Right cardiac atrium (tissue), 5 donors: ENCODE measurements at regions not wholly inside any gene's neighbourhood (a gene's known extent, or its start where the extent isn't known, plus 50 kb on each side); places are given as distances from the start of the nearest gene placed in this dataset.
A peak's percentile ranks its signal among the peaks of the same experiment; 100 is the strongest.

Source experiments
- ATAC-seq, 2 donors: fragments of 200-7000 bp; cut with Tn5 transposase; one replicate each; pipeline versions ENCODE4 v1.8.0 to v1.9.1; 2020; ENCODE audit warnings: moderate library complexity in 2 of 2, mild to moderate bottlenecking in 1 of 2
- DNase-seq, 3 donors: peaks; one replicate each; pipeline ENCODE4 v3.0.0-alpha.2; 2020
- H3K27ac ChIP-seq: one replicate; pipeline ENCODE4 v1.5.1; 2013; ENCODE audit warnings: mild to moderate bottlenecking, low read length, control low read depth, moderate library complexity
- H3K27me3 ChIP-seq: one replicate; pipeline ENCODE4 v1.6.1; 2013; ENCODE audit not compliant: control insufficient read depth, insufficient read depth
- H3K4me1 ChIP-seq: one replicate; pipeline ENCODE4 v1.6.1; 2013; ENCODE audit warnings: low read length; ENCODE audit not compliant: control insufficient read depth, insufficient read depth
- H3K4me3 ChIP-seq: one replicate; pipeline ENCODE4 v1.5.1; 2013; ENCODE audit warnings: low read length, control low read depth
- H3K9me3 ChIP-seq: one replicate; pipeline ENCODE4 v1.6.1; 2013; ENCODE audit warnings: low read length; ENCODE audit not compliant: control insufficient read depth
- WGBS: extraction: QIAGEN DNeasy Blood & Tissue Kit; methylation state at CpG from one replicate; pipeline ENCODE4 v1.1.7; 2013; 5-methylcytosine and 5-hydroxymethylcytosine counted together
- intact Hi-C, 4 donors: fragments of 100-400 bp; cut with DNase I; formaldehyde crosslinking; loops; one replicate each; pipeline versions ENCODE4 v1.11.0 to v1.14.0; 2022 to 2023
- donor health status: healthy with polysubstance abuse.
- donor health status: DM: no; HTN: yes; CAD: no.
- donor health status: DM: no; HTN: no; CAD: no.
- donor health status: DM: no; HTN: yes; CAD: no; lungs with severe emphysema.
- donor health status: DM: yes; HTN: yes; CAD: no.

DNA sequence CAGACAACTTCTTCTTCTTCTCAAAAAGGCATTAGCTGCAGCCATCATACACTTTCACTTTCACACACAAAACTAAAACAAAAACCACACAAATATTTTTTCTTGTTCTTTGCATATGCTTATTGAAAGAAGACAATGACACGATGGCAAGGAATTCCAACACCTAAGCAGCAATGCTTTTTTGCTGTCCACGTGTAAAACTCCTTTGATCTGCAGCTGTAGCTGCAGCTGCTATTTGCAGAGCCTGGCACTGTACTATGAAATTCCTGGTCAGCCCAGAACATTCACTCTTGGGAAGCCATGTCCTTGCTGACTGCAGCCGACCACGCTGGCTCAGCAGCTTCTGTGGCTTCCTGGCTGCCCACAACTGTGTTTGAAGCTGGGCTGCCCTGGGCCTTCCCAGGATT, 316.2 kb downstream of the CDH2 start:
- Histone ChIP-seq H3K4me3 (no peak overlapping the region), H3K9me3 (no peaks in the 10 kb centered on the region), H3K4me1 (no peaks in the 10 kb centered on the region), H3K27me3 (no peaks in the 10 kb centered on the region), H3K27ac (peak overlapping the region; percentile 57)
- ATAC-seq (peak; percentile 59 to 73), DNase-seq (peak in 2 of 3 donors; percentile 45 to 56)
- 22% methylated on average over 4 of the region's 4 CpGs for WGBS
- intact Hi-C loops: no loop called here

DNA sequence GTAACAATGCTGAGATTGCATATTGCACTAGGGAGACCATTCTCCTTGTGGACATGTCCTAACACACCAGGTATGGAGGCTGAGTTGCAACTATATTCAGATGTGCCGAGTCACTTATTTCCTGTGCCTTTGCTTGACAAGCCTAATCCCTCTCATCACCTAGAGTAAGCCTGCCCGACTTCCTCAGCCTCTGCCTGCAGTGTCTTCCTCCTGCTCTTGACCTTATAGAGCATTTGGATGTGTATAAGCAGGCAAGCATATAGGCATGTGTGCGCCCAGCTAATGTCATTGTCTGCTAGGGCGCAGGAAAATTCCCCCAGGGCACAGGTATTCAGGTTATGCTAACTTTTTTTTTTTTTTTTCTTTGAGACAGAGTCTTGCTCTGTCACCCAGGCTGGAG, 316.9 kb downstream of the CDH2 start:
- intact Hi-C loops: no loop called here
- Histone ChIP-seq H3K9me3 (no peaks in the 10 kb centered on the region), H3K4me1 (no peaks in the 10 kb centered on the region), H3K27ac (no peak overlapping the region), H3K27me3 (no peaks in the 10 kb centered on the region), H3K4me3 (no peak overlapping the region)
- DNase-seq: no peak
- 63% methylated on average over 4 of the region's 4 CpGs for WGBS
- ATAC-seq: no peak

DNA sequence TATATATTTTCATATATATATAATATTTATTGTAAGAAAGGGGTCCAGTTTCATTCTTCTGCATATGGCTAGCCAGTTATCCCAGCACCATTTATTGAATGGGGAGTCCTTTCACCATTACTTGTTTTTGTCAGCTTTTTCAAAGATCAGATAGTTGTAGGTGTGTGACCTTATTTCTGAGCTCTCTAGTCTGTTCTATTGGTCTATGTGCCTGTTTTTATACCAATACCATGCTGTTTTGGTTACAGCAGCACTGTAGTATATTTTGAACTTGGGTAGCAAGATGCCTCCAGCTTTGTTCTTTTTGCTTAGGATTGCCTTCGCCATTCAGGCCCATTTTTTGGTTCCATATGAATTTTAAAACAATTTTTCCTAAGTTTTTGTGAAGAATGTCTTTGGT, 320.1 kb downstream of the CDH2 start:
- H3K27ac ChIP-seq: no peak overlapping the region
- WGBS: 93% methylated on average over 1 of the region's 1 CpG
- intact Hi-C loops: no loop called here
- ATAC-seq: no peak
- no peaks in the 10 kb centered on the region for H3K4me1 ChIP-seq
- H3K27me3 ChIP-seq: no peaks in the 10 kb centered on the region
- no peak overlapping the region for H3K4me3 ChIP-seq
- H3K9me3 ChIP-seq: no peaks in the 10 kb centered on the region
- DNase-seq: no peak

DNA sequence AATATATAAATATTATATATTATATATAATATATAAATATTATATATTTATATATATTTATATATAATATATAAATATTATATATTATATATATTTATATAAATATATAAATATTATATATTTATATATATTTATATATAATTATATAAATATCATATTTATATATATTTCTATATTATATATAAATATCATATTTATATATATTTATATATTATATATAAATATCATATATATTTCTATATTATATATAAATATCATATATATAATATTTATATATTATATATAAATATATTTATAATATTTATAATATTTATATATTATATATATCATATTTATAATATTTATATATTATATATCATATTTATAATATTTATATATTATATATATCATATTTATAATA, 321.4 kb downstream of the CDH2 start:
- intact Hi-C loops: no loop called here
- Histone ChIP-seq H3K9me3 (no peaks in the 10 kb centered on the region), H3K27me3 (no peaks in the 10 kb centered on the region), H3K4me1 (no peaks in the 10 kb centered on the region), H3K4me3 (no peak overlapping the region), H3K27ac (no peak overlapping the region)
- ATAC-seq (no peak), DNase-seq (no peak)

DNA sequence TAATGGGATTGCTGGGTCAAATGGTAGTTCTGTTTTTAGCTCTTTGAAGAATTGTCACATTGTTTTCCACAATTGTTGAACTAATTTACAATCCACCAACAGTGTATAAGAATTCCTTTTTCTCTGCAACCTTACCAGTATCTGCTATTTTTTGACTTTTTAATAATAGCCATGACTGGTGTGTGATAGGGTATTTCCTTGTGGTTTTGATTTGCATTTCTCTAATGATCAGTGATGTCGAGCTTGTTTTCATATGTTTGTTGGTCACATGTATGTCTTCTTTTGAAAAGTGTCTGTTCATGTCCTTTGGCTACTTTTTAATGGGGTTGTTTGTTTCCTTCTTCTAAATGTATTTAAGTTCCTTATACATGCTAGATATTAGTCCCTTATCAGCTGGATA, 322.3 kb downstream of the CDH2 start:
- H3K4me1 ChIP-seq: no peaks in the 10 kb centered on the region
- no peak overlapping the region for H3K4me3 ChIP-seq
- H3K9me3 ChIP-seq: no peaks in the 10 kb centered on the region
- intact Hi-C loops: no loop called here
- H3K27me3 ChIP-seq: no peaks in the 10 kb centered on the region
- DNase-seq (no peak), ATAC-seq (no peak)
- no peak overlapping the region for H3K27ac ChIP-seq
- WGBS: 93% methylated on average over 1 of the region's 1 CpG

DNA sequence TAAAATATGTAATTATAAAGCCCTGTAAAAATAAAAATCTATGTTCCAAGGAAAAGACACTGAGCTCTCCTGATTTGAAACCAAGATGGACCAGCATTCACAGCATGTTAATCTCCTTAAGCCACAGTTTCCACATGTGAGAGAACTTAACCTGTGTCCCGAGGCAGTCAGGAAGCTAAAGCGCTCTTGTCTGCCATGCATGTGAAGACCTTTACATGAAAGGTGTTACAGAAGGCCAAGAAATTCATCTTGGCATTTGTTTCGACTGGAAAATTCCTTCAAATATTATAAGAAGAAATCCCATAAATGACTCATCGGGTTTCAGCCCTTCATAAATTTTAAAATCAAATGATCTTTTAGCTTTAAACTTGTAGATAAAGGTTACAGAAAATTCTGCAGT, 328.6 kb downstream of the CDH2 start:
- intact Hi-C loops: no loop called here
- WGBS: 82% methylated on average over 4 of the region's 4 CpGs

DNA sequence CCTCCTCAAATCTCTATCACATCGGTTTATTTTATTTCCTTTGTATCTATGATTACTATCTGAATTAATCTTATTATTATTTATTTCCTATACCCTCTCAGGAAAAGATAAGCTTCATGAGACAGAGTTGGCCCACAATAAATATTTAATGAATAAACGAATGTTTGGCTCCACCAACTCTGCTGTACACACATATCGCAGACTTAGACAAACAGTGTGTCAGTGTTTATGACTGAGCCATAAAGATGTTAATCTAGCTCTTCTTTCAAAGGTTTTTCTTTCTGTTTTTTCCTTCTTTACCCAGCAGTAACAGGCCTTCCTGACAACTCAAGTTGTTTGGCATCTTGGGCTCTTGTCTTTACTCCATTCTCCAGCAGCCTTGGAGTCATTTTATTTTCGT, 329.5 kb downstream of the CDH2 start:
- WGBS: 65% methylated on average over 4 of the region's 4 CpGs
- H3K4me1 ChIP-seq: no peaks in the 10 kb centered on the region

More for the DNA sequence above, 328.6 kb downstream of the CDH2 start:
- Histone ChIP-seq H3K4me1 (no peaks in the 10 kb centered on the region), H3K4me3 (no peak overlapping the region), H3K27ac (no peak overlapping the region), H3K27me3 (no peaks in the 10 kb centered on the region), H3K9me3 (no peaks in the 10 kb centered on the region)
- no peak for ATAC-seq
- no peak for DNase-seq

DNA sequence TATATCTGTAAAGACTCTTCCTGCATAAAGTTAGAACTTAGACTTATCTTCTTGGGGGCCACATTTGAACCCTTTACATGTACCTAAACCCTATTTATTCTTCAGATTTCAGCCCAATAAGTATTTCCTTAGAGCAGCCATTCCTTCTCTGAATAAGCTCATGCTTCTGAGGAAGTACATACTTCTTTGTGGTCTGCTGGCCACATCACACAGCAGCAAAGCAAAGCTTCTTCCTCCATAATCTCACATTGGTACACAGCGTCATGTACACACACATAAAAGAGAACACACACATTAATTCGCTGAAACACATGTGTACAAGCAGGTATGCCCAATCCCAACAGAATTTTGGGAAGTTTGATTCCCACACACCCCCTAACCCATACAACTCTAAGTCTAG, 331.0 kb downstream of the CDH2 start:
- ATAC-seq: no peak
- no peak overlapping the region for H3K4me3 ChIP-seq
- no peaks in the 10 kb centered on the region for H3K27me3 ChIP-seq
- DNase-seq: no peak
- H3K9me3 ChIP-seq: no peaks in the 10 kb centered on the region
- H3K27ac ChIP-seq: no peak overlapping the region
- intact Hi-C loops: no loop called here
- 86% methylated on average over 2 of the region's 2 CpGs for WGBS
- H3K4me1 ChIP-seq: no peaks in the 10 kb centered on the region

More for the DNA sequence above, 329.5 kb downstream of the CDH2 start:
- no peaks in the 10 kb centered on the region for H3K9me3 ChIP-seq
- H3K4me3 ChIP-seq: no peak overlapping the region
- DNase-seq (no peak), ATAC-seq (no peak)
- no peaks in the 10 kb centered on the region for H3K27me3 ChIP-seq
- no peak overlapping the region for H3K27ac ChIP-seq
- intact Hi-C loops: no loop called here

DNA sequence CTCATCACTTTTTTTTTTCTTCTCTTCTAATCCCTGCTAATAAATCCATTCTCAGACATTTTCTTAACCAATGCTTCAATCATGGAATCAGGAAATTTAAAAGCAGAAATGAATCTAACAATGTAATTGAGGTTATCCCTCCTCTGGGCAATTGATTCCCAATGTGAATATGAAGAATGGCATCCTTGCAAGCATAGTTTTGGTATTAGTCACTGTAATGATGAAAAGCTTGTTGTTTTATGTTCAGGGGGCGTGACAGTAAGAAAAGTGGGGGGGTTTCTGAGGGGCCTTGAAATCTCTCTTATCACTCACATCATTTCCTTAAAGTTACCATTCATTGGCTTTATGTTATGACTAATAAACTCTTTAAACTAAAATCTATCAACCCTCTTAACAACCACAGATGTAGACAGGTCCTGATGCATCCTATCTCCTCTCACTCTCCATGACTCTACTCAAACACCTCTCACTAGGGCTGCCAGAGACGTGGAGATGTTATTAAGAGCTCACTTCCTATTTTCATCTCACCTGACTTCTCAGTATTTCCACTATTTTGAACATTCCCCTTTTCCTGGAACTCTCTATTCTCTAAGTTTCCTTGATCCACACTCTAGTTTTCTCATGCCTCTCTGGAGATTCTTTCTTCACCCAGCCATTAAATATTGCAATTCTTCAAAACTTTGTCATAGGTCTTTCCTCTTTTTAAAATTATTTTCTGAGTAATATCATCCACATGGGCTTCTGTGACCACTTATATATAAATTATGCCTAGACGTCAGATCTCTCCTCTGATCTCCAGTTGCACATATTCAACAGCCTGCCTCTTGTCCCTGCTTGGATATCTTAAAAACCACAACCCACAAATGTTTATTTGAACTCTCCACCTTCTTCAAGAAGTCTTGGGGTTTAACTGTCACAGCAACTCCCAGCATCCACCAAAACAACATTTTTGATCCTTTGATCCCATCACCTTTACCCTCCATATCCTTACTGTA, 332.9 kb downstream of the CDH2 start:
- no peaks in the 10 kb centered on the region for H3K27me3 ChIP-seq
- H3K9me3 ChIP-seq: no peaks in the 10 kb centered on the region
- H3K4me3 ChIP-seq: no peak overlapping the region
- DNase-seq (no peak), ATAC-seq (no peak)
- intact Hi-C loops: no loop called here
- 24% methylated on average over 3 of the region's 3 CpGs for WGBS
- H3K27ac ChIP-seq: no peak overlapping the region
- no peaks in the 10 kb centered on the region for H3K4me1 ChIP-seq

DNA sequence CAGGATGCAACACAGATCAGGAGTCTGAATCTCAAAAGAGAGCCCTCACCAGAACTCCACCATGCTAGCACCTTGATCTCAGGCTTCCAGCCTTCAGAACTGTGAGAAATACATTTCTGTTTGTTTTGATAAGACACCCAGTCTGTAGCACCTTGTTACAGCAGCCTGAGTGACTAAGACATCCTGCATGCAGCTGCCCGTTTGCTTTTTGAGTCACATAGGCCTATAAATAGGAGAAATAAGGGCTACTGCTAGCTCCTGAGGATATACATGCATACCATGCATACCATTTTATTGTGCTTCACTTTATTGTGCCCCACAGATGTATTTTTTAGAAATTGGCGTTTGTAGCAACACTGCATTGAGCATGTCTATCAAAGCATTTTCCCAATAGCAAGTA, 337.8 kb downstream of the CDH2 start:
- WGBS: 24% methylated on average over 2 of the region's 2 CpGs
- H3K9me3 ChIP-seq: no peaks in the 10 kb centered on the region
- intact Hi-C loops: no loop called here

DNA sequence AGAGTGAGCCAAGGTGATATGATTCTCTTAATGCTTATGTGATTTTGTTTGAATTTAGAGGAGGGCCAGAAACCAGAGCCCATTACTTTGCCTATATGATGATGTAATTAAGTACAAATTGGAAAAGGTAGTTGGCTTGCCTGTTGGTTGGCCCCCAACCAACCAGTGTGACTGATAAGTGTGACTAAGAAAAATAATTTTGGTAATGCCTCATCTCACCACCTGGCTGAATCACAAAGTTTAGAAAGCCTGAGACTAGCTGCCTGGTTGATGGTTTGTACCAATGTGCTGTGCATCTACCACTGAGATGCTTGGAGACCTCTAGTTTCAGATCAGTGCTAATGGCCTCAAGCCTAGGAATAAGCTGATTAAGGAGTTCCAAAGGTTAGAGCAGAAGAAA, 338.7 kb downstream of the CDH2 start:
- H3K27ac ChIP-seq: no peak overlapping the region
- H3K4me3 ChIP-seq: no peak overlapping the region
- H3K27me3 ChIP-seq: no peaks in the 10 kb centered on the region
- no peak for ATAC-seq
- H3K9me3 ChIP-seq: no peaks in the 10 kb centered on the region
- DNase-seq: no peak
- no peaks in the 10 kb centered on the region for H3K4me1 ChIP-seq
- intact Hi-C loops: no loop called here

More for the DNA sequence above, 337.8 kb downstream of the CDH2 start:
- no peak overlapping the region for H3K27ac ChIP-seq
- no peak for ATAC-seq
- no peaks in the 10 kb centered on the region for H3K27me3 ChIP-seq
- no peaks in the 10 kb centered on the region for H3K4me1 ChIP-seq
- DNase-seq: no peak
- H3K4me3 ChIP-seq: no peak overlapping the region
